Nephron (organoid): ENCODE measurements at regions not wholly inside any gene's neighbourhood (a gene's known extent, or its start where the extent isn't known, plus 50 kb on each side); places are given as distances from the start of the nearest gene placed in this dataset.

ENCODE experiments used
- H3K27ac Mint-ChIP-seq, 3 experiments: 2 replicates each; pipeline ENCODE4 v1.8.0; 2020; ENCODE audit warnings: mixed read lengths in 3 of 3, mild to moderate bottlenecking in 2 of 3, moderate library complexity in 1 of 3
- H3K27me3 Mint-ChIP-seq: 2 replicates; pipeline ENCODE4 v1.8.0; 2021; ENCODE audit warnings: low read depth, mild to moderate bottlenecking, moderate library complexity, mixed read lengths
- H3K36me3 Mint-ChIP-seq: 2 replicates; pipeline ENCODE4 v1.8.0; 2020; ENCODE audit warnings: low read depth, mixed read lengths
- H3K4me1 Mint-ChIP-seq: 2 replicates; pipeline ENCODE4 v1.8.0; 2020; ENCODE audit warnings: mixed read lengths
- H3K4me3 Mint-ChIP-seq, 3 experiments: 2 replicates each; pipeline ENCODE4 v1.8.0; 2020; ENCODE audit warnings: mild to moderate bottlenecking in 3 of 3, mixed read lengths in 3 of 3, moderate library complexity in 2 of 3
- H3K9me3 Mint-ChIP-seq: 2 replicates; pipeline ENCODE4 v1.8.0; 2020; ENCODE audit warnings: mixed read lengths
- TF ChIP-seq, protein P1 (sequence below), 3 experiments: fragments of 200-600 bp; sonication (generic); IDR thresholded peaks; one replicate each; pipeline ENCODE4 v1.5.0; 2021; ENCODE audit warnings: antibody characterized with exemption in 3 of 3; ENCODE audit not compliant: unreplicated experiment in 3 of 3

DNA sequence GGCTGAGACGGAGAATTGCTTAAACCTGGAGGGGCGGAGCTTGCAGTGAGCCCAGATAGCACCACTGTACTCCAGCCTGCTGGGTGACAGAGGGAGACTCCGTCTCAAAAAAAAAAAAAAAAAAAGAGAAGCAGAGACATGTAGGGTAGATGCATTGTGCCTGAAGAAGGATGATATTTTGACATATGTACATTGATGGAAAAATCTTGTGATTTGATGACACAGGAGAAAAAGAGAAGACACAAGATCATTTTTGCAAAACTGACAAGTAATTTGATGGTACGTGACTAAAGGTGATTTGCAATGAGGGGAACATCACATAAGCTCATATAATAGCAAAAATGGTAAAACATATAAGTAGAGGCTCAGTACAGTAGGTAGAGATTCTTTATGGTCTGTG, 340.1 kb upstream of the FSTL5 start:
- Mint-ChIP-seq H3K27ac (no peak overlapping the region), H3K9me3 (no peaks in the 10 kb centered on the region), H3K27me3 (no peaks in the 10 kb centered on the region), H3K36me3 (no peaks in the 10 kb centered on the region), H3K4me3 (no peak overlapping the region), H3K4me1 (no peaks in the 10 kb centered on the region)
- TF ChIP-seq, protein P1, sequence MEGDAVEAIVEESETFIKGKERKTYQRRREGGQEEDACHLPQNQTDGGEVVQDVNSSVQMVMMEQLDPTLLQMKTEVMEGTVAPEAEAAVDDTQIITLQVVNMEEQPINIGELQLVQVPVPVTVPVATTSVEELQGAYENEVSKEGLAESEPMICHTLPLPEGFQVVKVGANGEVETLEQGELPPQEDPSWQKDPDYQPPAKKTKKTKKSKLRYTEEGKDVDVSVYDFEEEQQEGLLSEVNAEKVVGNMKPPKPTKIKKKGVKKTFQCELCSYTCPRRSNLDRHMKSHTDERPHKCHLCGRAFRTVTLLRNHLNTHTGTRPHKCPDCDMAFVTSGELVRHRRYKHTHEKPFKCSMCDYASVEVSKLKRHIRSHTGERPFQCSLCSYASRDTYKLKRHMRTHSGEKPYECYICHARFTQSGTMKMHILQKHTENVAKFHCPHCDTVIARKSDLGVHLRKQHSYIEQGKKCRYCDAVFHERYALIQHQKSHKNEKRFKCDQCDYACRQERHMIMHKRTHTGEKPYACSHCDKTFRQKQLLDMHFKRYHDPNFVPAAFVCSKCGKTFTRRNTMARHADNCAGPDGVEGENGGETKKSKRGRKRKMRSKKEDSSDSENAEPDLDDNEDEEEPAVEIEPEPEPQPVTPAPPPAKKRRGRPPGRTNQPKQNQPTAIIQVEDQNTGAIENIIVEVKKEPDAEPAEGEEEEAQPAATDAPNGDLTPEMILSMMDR (IDR thresholded peaks at IDR 0.05; ENCODE audit: unreplicated experiment in 3 of 3): no peak

DNA sequence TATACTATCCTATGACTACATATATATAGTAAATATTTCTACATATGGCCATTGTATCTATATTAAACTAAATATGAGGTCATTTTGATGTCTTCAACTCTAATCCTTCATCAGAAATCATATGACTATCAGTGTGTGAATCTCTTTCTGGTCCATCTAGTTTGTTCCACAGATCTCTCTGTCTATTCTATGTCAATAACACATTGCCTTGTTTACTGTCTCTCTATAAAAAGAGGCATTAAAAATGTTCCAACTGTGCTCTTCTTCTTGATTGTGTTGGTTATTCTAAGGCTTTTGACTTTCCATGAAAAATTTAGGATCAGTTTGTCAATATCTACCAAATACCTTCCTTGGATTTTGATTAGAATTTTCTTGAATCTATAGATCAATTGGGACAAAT, 338.3 kb upstream of the FSTL5 start:
- Mint-ChIP-seq H3K4me3 (no peak overlapping the region), H3K27ac (no peak overlapping the region), H3K27me3 (no peaks in the 10 kb centered on the region), H3K9me3 (no peaks in the 10 kb centered on the region), H3K36me3 (no peaks in the 10 kb centered on the region), H3K4me1 (no peaks in the 10 kb centered on the region)
- TF ChIP-seq, protein P1 (IDR thresholded peaks at IDR 0.05; ENCODE audit: unreplicated experiment in 3 of 3): no peak

DNA sequence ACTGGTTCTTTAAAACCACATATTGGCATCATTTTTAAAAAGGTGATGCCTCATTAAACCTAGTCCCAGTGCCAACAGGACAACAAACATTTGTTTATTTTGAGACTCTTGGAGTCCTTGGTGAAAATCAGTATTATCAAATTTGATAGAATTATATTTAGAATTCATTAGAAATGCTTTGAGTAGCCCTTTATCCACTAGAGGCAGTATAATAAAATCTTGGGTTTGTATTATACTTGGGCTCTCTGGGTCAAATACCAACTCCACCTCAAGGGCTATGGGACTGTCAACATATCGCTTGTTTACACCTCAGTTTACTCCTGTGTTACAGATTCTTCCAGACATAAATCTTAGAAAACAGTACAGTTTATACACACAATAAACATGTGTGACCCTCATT, 335.7 kb upstream of the FSTL5 start:
- Mint-ChIP-seq H3K4me3 (no peak overlapping the region), H3K27me3 (no peaks in the 10 kb centered on the region), H3K4me1 (no peaks in the 10 kb centered on the region), H3K27ac (no peak overlapping the region), H3K9me3 (no peaks in the 10 kb centered on the region), H3K36me3 (no peaks in the 10 kb centered on the region)
- TF ChIP-seq, protein P1 (IDR thresholded peaks at IDR 0.05; ENCODE audit: unreplicated experiment in 3 of 3): peak; percentile 32 to 55 (median 34)

DNA sequence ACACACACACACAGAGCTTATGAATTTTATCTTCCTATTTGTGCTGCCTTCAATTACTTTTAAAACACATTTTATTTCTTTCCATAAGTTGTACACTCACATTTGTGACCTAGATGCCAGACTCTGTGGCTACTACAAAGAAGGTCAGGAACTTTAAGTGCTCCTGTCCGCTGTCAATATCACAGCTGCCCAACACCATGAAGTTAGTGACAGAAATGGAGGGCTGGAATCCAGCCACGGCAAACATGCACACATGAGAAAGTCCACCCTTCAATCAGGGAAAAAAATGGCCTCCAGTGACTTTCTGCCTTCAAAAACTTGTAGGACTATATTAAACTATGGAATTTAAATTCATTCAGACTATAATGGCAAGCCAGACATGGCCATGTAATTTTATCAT, 334.4 kb upstream of the FSTL5 start:
- Mint-ChIP-seq H3K4me1 (no peaks in the 10 kb centered on the region), H3K27ac (no peak overlapping the region), H3K9me3 (no peaks in the 10 kb centered on the region), H3K4me3 (peak overlapping the region in 1 of 3 experiments; percentile 29), H3K36me3 (no peaks in the 10 kb centered on the region), H3K27me3 (no peaks in the 10 kb centered on the region)
- TF ChIP-seq, protein P1 (IDR thresholded peaks at IDR 0.05; ENCODE audit: unreplicated experiment in 3 of 3): no peak

DNA sequence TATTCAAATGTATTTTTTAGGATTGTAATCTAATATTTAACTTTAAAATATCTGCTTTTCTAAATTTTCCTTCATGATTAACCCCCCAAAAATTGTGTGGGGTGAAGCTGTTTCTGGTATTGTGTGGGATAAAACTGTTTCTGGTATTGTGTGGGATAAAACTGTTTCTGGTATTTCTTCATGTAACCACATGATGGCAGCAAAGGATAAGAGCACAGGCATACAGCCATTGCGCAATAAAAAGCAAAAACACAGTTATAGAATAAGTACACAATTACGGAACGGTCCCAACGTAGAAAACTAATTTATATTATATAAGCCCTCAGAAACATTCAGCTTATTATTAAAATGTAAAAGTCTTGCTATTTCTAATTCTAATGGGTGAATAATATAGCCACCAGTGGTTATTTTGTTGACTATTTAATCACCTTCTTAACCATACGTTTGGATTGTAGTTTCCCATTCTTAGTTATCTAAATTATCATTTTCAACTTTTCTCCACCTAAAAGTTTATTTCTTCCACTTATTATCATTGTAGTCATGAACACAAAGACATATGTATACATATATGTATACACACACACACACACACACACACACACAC, 333.9 kb upstream of the FSTL5 start:
- Mint-ChIP-seq H3K4me3 (peak overlapping the region in 1 of 3 experiments; percentile 29), H3K27me3 (no peaks in the 10 kb centered on the region), H3K9me3 (no peaks in the 10 kb centered on the region), H3K36me3 (no peaks in the 10 kb centered on the region), H3K4me1 (no peaks in the 10 kb centered on the region), H3K27ac (no peak overlapping the region)
- TF ChIP-seq, protein P1 (IDR thresholded peaks at IDR 0.05; ENCODE audit: unreplicated experiment in 3 of 3): peak; percentile 80 to 89 (median 83)

DNA sequence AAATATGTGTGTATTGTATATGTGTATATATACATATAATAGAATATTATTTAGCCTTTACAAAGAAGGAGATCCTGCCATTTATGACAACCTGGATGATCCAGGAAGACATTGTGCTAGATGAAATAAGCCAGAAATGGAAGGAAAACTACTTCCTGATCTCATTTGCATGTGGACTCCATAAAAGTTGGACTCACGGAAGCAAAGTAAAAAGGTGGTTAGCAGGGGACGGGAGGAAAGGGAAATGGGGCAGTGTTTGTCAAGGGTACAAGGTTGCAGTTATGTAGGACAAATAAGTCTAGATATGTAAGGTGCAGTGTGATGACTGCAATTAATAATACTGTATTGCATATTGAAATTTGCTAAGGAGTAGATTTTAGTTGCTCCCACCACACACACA, 331.1 kb upstream of the FSTL5 start:
- Mint-ChIP-seq H3K36me3 (no peaks in the 10 kb centered on the region), H3K27me3 (no peaks in the 10 kb centered on the region), H3K4me3 (no peak overlapping the region), H3K27ac (no peak overlapping the region), H3K4me1 (no peaks in the 10 kb centered on the region), H3K9me3 (no peaks in the 10 kb centered on the region)
- TF ChIP-seq, protein P1 (IDR thresholded peaks at IDR 0.05; ENCODE audit: unreplicated experiment in 3 of 3): no peak
